Memory B cell (primary cell): ENCODE measurements at regions not wholly inside any gene's neighbourhood (a gene's known extent, or its start where the extent isn't known, plus 50 kb on each side); places are given as distances from the start of the nearest gene placed in this dataset.

ENCODE experiments used
- ATAC-seq: fragments of 150-1000 bp; cut with Tn5 transposase; 2 replicates; pipeline ENCODE4 v1.10.0; 2021; ENCODE audit warnings: low read depth, mild to moderate bottlenecking, moderate library complexity
- DNase-seq, 2 donors: peaks; one replicate each; pipeline ENCODE4 v3.0.0; 2022; ENCODE audit warnings: low spot score in 2 of 2
- H3K27ac Mint-ChIP-seq: one replicate; pipeline ENCODE4 v1.8.0; 2022; ENCODE audit warnings: mild to moderate bottlenecking, moderate library complexity, mixed read lengths
- H3K27me3 Mint-ChIP-seq: one replicate; pipeline ENCODE4 v1.8.0; 2022; ENCODE audit warnings: mixed read lengths
- H3K36me3 Mint-ChIP-seq: one replicate; pipeline ENCODE4 v1.8.0; 2022; ENCODE audit warnings: mild to moderate bottlenecking, mixed read lengths
- H3K4me1 Mint-ChIP-seq: one replicate; pipeline ENCODE4 v1.8.0; 2022; ENCODE audit warnings: mixed read lengths
- H3K4me3 Mint-ChIP-seq: one replicate; pipeline ENCODE4 v1.8.0; 2022; ENCODE audit warnings: mild to moderate bottlenecking, moderate library complexity, mixed read lengths
- H3K9me3 Mint-ChIP-seq: one replicate; pipeline ENCODE4 v1.8.0; 2022; ENCODE audit warnings: mixed read lengths

GRCh38 chr11:45400591-45400990 lies 114.5 kb upstream of the SYT13 start:
- Mint-ChIP-seq H3K36me3 (no peaks in the 10 kb centered on the region), H3K27ac (no peak overlapping the region), H3K4me1 (peaks cover 7% of the 10 kb centered on the region), H3K9me3 (no peaks in the 10 kb centered on the region), H3K27me3 (peaks cover 16% of the 10 kb centered on the region), H3K4me3 (no peak overlapping the region)
- DNase-seq = no peak
- no peak for ATAC-seq

GRCh38 chr11:45399166-45399565 lies 113.0 kb upstream of the SYT13 start:
- Mint-ChIP-seq H3K4me1 (peaks cover 5% of the 10 kb centered on the region), H3K27me3 (peaks cover 14% of the 10 kb centered on the region)
- no peak for ATAC-seq

GRCh38 chr11:45398325-45398724 lies 112.2 kb upstream of the SYT13 start:
- DNase-seq (no peak), ATAC-seq (no peak)
- no peaks in the 10 kb centered on the region for H3K9me3 Mint-ChIP-seq
- H3K27ac Mint-ChIP-seq = no peak overlapping the region
- no peak overlapping the region for H3K4me3 Mint-ChIP-seq
- peaks cover 5% of the 10 kb centered on the region for H3K4me1 Mint-ChIP-seq
- peaks cover 11% of the 10 kb centered on the region for H3K27me3 Mint-ChIP-seq
- H3K36me3 Mint-ChIP-seq = no peaks in the 10 kb centered on the region

More at GRCh38 chr11:45399166-45399565, 113.0 kb upstream of the SYT13 start:
- H3K27ac Mint-ChIP-seq = no peak overlapping the region
- no peak overlapping the region for H3K4me3 Mint-ChIP-seq
- no peaks in the 10 kb centered on the region for H3K9me3 Mint-ChIP-seq
- DNase-seq = no peak
- H3K36me3 Mint-ChIP-seq = no peaks in the 10 kb centered on the region

- ATAC-seq = no peak
- Mint-ChIP-seq H3K9me3 (no peaks in the 10 kb centered on the region), H3K27me3 (peaks cover 11% of the 10 kb centered on the region), H3K36me3 (no peaks in the 10 kb centered on the region), H3K4me3 (no peak overlapping the region), H3K4me1 (peaks cover 5% of the 10 kb centered on the region), H3K27ac (no peak overlapping the region)
- no peak for DNase-seq
These were observed 110.3 kb upstream of the SYT13 start for GRCh38 chr11:45396394-45396793.

GRCh38 chr11:45395947-45396346 lies 109.8 kb upstream of the SYT13 start:
- Mint-ChIP-seq H3K4me3 (no peak overlapping the region), H3K4me1 (peaks cover 5% of the 10 kb centered on the region), H3K27ac (no peak overlapping the region), H3K27me3 (peaks cover 11% of the 10 kb centered on the region), H3K36me3 (no peaks in the 10 kb centered on the region), H3K9me3 (no peaks in the 10 kb centered on the region)
- no peak for ATAC-seq
- DNase-seq = no peak

- Mint-ChIP-seq H3K27me3 (peaks cover 14% of the 10 kb centered on the region), H3K4me1 (peaks cover 5% of the 10 kb centered on the region), H3K27ac (no peak overlapping the region), H3K4me3 (no peak overlapping the region), H3K36me3 (no peaks in the 10 kb centered on the region), H3K9me3 (no peaks in the 10 kb centered on the region)
- DNase-seq (no peak), ATAC-seq (no peak)
These were observed 109.3 kb upstream of the SYT13 start for GRCh38 chr11:45395421-45395820.

- Mint-ChIP-seq H3K4me3 (no peak overlapping the region), H3K4me1 (peaks cover 5% of the 10 kb centered on the region), H3K36me3 (no peaks in the 10 kb centered on the region), H3K27me3 (peaks cover 18% of the 10 kb centered on the region), H3K9me3 (no peaks in the 10 kb centered on the region), H3K27ac (no peak overlapping the region)
- DNase-seq (no peak), ATAC-seq (no peak)
These were observed 108.3 kb upstream of the SYT13 start for GRCh38 chr11:45394294-45395085.

- ATAC-seq = no peak
- Mint-ChIP-seq H3K27me3 (peaks cover 17% of the 10 kb centered on the region), H3K9me3 (no peaks in the 10 kb centered on the region), H3K4me1 (peaks cover 5% of the 10 kb centered on the region), H3K27ac (no peak overlapping the region), H3K4me3 (no peak overlapping the region), H3K36me3 (no peaks in the 10 kb centered on the region)
- DNase-seq = no peak
These were observed 107.7 kb upstream of the SYT13 start for GRCh38 chr11:45393826-45394225.

GRCh38 chr11:45393334-45393733 lies 107.2 kb upstream of the SYT13 start:
- Mint-ChIP-seq H3K27ac (no peak overlapping the region), H3K36me3 (no peaks in the 10 kb centered on the region), H3K4me3 (no peak overlapping the region), H3K9me3 (no peaks in the 10 kb centered on the region), H3K4me1 (peaks cover under 1% of the 10 kb centered on the region), H3K27me3 (peaks cover 12% of the 10 kb centered on the region)
- ATAC-seq (no peak), DNase-seq (no peak)

GRCh38 chr11:45392591-45393091 lies 106.5 kb upstream of the SYT13 start:
- Mint-ChIP-seq H3K27me3 (peaks cover 13% of the 10 kb centered on the region), H3K4me3 (no peak overlapping the region), H3K36me3 (no peaks in the 10 kb centered on the region), H3K4me1 (no peaks in the 10 kb centered on the region), H3K9me3 (peaks cover 1% of the 10 kb centered on the region), H3K27ac (no peak overlapping the region)
- DNase-seq = no peak
- no peak for ATAC-seq

GRCh38 chr11:45392154-45392553 lies 106.0 kb upstream of the SYT13 start:
- Mint-ChIP-seq H3K9me3 (peaks cover 1% of the 10 kb centered on the region), H3K36me3 (no peaks in the 10 kb centered on the region), H3K4me1 (no peaks in the 10 kb centered on the region), H3K4me3 (no peak overlapping the region), H3K27me3 (peaks cover 14% of the 10 kb centered on the region), H3K27ac (no peak overlapping the region)
- ATAC-seq (no peak), DNase-seq (no peak)

- ATAC-seq (no peak), DNase-seq (no peak)
- no peak overlapping the region for H3K4me3 Mint-ChIP-seq
- H3K36me3 Mint-ChIP-seq = no peaks in the 10 kb centered on the region
- H3K27ac Mint-ChIP-seq = no peak overlapping the region
- H3K27me3 Mint-ChIP-seq = peaks cover 14% of the 10 kb centered on the region
- H3K9me3 Mint-ChIP-seq = peaks cover 1% of the 10 kb centered on the region
- H3K4me1 Mint-ChIP-seq = no peaks in the 10 kb centered on the region
These were observed 105.2 kb upstream of the SYT13 start for GRCh38 chr11:45391168-45391850.

- no peak for DNase-seq
- no peak overlapping the region for H3K4me3 Mint-ChIP-seq
These were observed 104.3 kb upstream of the SYT13 start for GRCh38 chr11:45390407-45390806.

GRCh38 chr11:45388472-45388871 lies 102.3 kb upstream of the SYT13 start:
- no peak for ATAC-seq
- Mint-ChIP-seq H3K9me3 (peaks cover 1% of the 10 kb centered on the region), H3K27me3 (peaks cover 13% of the 10 kb centered on the region), H3K4me3 (no peak overlapping the region), H3K36me3 (no peaks in the 10 kb centered on the region), H3K4me1 (peaks cover under 1% of the 10 kb centered on the region), H3K27ac (no peak overlapping the region)
- no peak for DNase-seq

More at GRCh38 chr11:45390407-45390806, 104.3 kb upstream of the SYT13 start:
- H3K27ac Mint-ChIP-seq = no peak overlapping the region
- no peak for ATAC-seq
- no peaks in the 10 kb centered on the region for H3K36me3 Mint-ChIP-seq
- H3K4me1 Mint-ChIP-seq = no peaks in the 10 kb centered on the region
- H3K27me3 Mint-ChIP-seq = peaks cover 12% of the 10 kb centered on the region
- peaks cover 1% of the 10 kb centered on the region for H3K9me3 Mint-ChIP-seq
